CD4-positive, alpha-beta T cell treated with Interferon gamma for 1 hour (primary cell): ENCODE measurements at regions not wholly inside any gene's neighbourhood (a gene's known extent, or its start where the extent isn't known, plus 50 kb on each side); places are given as distances from the start of the nearest gene placed in this dataset.
"Not testable (repeated sequence)": the region's sequence is repeated elsewhere in the genome, so short reads cannot be mapped to it uniquely, and the experiment has no call there.

Source experiments
- DNase-seq: peaks from one replicate; pipeline ENCODE4 v3.0.0-alpha.2; 2020

DNA sequence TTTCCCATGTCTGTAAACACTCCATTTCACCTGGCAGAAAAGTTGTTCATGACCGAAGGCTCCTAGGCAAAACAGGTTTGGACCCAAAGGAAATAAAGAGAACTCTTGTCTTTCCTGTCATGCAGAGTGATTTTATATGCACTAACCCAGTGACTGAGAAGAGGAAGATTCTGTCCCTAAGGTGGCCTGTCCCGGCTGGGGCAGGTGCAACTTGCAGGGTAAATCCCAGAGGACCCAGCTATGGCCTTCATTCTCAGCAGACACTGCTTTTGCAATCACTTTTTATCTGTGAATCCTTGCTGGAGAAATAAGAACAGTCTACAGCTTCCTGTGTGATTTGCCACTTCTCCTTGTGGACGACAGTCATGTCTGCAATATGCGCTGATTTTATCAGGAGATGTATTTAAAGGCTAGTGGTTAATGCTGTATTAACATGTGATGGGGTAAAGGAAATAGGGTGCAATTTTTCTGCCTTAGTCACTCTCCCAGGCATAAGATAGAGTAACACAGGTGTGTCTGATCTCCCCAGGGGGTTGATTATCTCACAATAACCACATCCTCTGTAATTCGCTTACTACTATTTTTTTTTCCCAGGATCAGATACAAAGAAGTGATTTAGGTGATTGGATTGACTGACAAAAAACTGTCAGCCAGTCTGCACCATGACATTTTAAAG lies 696.8 kb upstream of the SOX9 start:
- DNase-seq = no peak

DNA sequence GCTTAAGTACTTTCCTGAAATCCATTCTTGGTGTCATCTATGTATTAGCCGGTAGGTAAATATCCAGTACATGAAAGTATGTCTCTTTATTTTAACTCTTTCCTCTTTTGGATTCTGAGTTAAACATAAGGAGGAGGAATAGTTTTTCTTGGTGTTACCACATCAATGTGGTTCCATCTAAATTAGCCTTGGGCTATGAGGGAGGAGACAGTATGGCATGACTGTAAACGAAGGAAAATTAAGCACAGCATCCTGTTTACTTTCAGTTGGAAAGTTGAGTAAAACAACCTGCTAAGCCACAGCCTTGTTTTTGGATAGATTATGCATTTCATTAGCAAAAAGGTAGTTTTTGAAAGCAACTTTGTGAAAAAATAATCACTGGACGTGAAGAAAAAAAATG lies 693.0 kb upstream of the SOX9 start:
- DNase-seq = no peak

DNA sequence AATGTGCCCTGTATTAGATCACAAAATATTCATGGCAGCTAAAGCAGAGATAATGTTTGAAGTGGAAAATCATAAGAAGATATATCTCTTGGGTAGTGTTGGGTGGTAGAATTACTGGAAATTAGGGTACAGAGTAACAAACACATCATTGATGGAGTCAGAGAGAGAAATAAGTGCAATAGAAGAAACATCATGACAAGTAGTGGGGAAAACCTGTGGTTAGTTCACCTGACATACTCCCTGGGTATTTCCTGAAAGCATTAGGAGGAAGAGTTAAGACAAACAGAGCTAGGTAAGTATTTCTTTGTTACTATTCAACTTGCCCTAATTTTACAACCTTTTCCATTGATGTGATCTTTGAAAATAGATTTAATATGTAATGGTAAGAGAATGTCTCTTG lies 691.9 kb upstream of the SOX9 start:
- DNase-seq = no peak

DNA sequence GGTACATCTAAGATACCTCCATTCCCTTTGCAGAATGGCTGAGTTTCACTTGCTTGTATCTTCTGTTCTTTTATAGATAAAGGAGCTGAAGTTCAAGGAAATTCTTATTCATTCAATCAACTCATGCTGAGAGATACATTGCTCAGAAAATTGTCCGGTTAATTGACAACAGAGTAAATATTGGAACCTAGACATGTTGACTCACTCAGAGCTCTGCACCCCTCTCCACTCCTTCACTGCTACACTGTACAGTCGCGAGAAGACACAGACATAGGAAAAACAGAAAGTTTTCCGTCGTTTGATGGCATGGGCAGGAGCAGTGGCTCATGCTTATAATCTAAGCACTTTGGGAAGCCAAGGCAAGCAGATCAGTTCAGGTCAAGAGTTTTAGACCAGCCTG lies 690.5 kb upstream of the SOX9 start:
- no peak for DNase-seq

DNA sequence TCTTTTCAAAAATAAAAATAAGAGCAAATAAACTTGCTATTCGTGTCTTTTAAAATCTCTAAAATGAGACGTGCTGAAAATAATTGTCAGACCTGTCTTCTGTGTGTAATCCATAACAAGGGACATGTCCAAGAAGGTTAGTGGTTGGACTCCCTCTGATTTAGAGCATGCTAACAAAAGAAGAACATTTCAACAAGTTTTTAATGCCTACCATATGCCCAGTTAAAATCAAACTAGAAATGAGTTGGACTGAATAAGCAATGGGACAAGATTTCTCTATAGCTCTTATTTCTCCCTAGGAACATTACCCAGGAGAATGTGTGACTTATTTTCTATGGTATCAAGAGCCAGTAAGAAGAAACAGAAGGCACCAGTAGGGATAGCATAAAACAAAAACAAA lies 689.7 kb upstream of the SOX9 start:
- no peak for DNase-seq

DNA sequence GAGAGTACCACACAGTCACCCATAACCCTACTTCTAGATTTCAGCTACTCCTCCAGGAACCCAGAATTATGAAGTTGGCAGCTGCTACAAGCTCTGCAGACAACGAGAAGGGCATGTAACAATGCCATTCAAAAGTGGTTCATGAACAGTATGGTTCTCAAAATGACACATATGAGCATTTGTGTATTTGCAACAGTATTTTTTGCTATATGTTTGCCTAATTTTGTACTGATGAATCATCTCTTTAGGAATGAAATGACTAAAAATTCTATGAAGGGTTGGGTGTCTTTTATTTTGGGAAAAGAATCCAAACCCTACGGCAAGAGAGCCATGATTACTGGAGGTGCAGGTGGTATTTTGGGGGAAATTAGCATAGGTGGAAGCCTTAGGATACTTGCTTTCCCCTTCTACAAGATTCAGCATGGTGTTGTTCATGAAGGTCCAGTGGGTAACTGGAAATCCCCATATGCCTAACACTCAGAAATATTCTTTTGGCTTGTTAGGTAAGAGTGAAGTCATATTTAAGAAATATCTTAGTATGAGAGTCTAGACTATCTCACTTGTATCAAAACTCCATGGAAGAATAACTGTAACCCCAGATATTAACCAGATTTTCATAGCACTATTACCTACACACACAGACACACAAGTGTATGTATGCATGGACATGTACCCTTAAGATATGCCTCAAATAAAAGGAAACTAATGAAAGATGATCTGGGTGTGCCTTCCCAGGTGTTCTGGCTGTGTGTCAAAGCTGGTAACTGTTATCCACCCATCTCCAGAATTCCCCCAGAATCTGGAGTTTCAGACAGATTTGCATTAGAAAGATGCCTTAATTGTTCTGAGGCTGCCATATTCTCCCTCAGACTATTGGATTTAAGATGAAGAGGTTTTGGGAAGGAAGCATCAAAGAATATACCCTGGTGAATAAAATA lies 688.2 kb upstream of the SOX9 start:
- DNase-seq = no peak

DNA sequence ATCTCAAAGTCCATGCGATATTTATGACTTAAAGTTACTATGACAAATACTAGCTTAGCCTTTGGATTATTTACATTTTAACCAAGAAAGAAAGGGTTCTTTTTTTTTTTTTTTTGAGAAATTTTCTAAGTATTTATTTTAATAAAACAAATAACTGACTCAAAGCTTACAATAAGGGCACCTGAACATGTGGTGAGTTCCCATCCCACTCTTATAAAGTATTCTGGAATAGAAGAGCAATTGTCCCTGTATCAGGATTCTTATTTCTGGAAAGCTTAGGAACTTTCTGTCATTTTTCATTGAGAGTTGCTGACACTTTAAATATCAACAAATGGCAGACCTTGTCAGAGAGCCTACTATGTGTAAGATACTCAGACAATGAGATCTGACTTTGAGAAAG lies 686.1 kb upstream of the SOX9 start:
- no peak for DNase-seq

DNA sequence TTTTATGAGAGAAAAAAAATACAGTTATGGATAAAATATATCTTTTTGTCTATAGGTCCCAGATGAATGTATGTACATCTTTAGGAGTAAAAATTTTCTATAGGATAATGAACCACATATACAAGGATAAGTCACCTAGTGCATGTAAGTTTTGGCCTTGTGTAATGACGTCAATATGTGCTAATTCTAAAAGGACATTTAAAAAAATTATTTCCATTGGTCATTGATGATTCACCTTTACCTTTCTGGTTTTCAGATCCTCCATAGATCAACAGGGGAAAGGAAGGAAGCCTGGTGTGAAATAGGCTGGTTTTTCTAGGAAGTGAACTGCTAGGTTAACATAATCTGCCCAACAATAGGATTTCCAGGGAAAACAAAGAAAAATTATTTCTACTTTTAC lies 684.3 kb upstream of the SOX9 start:
- DNase-seq = no peak

DNA sequence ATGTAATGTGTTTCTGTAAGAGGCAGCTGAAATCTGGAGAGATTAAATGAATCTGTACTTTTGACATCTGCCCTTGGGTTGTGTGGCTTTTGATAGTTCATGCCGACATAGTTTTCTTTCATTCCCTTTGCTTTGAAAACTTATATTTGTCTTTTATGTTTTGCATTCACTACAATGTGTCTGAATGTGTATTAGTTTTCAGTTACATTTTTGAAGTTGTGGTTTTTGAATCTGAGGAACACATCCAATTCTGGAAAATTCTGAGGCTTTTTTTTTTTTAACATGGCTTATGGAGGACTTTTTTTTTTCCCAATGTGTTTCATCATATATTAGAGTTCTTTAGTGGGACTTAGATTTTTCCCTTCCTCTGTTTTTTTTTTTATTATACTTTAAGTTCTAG lies 683.7 kb upstream of the SOX9 start:
- no peak for DNase-seq

DNA sequence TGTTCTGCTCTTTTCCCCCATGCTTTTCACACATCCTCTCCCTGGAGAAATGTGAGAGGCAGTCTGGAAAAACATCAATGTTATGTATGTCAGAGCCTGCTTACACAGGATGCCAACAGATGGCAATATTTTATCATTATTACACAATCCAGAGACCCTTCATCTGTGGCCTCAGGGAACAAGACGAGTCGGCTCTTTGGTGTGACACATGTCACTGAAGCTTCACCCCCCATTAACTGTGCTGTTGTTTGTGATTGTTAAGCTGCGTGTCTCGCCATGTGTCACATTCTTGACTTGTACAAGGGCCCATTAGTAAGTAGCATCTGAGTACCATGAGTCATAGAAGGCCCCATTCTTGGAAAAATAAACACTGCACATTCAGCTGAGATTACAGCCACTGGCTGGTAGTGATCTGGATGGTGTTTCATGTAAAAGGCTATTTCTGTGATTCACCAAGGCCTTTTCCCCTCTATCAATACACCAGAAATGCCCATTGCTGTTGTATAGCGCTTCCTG lies 682.1 kb upstream of the SOX9 start:
- no peak for DNase-seq

DNA sequence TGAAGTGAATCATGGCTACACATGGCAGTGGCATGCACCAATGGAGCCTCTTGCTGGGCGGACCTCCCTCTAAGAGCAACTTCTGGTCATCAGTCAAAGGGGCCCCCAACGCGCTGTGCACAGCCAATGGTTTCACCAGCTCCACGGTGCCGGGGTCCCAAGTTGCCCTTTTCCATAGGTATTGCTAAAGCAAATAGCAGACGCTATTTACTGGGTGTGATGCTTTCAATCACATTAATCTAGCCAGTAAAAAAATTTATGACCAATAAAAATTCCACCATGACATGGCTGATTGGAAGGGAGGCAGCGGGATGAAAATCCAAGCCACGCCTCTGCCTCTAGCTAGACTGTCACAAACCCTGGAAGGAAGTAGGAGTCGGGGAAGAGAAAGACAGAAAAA lies 680.3 kb upstream of the SOX9 start:
- DNase-seq = no peak

DNA sequence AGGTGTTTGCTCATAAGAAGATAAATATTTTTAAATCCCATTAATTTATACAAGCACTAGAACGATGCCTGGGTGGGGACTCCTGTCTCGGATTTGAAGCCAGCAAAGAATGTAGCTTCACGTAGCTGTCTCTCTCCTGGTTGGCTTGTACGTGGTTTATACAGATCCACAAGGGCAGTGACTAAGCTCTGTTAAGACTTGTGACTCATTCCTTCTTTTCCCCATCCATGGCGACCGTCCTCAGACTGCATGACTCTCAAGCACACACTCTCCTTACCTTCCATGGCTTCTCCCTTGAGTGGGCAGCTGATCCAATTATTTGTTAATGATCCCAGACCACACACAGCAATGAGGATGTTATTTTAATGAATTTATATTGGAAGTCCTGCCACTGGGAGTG lies 679.7 kb upstream of the SOX9 start:
- no peak for DNase-seq

DNA sequence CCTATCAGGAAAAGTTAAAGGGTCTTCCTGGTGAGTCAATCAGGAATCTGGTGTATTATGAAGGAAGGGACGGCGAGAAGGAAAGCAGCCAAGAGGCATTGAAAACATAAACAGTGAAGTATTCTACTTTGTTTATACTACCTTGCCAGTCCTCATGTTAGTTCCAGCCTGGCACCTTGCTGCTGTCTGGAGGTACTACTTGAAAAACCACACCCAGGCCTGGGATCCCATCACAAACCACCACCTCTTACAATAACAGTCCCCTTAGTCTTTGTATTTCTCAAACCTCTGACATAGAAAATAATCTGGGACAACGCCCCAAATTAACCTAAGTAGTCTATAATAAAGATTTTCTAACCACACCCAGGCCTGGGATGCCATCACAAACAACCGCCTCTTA lies 676.7 kb upstream of the SOX9 start:
- no peak for DNase-seq

DNA sequence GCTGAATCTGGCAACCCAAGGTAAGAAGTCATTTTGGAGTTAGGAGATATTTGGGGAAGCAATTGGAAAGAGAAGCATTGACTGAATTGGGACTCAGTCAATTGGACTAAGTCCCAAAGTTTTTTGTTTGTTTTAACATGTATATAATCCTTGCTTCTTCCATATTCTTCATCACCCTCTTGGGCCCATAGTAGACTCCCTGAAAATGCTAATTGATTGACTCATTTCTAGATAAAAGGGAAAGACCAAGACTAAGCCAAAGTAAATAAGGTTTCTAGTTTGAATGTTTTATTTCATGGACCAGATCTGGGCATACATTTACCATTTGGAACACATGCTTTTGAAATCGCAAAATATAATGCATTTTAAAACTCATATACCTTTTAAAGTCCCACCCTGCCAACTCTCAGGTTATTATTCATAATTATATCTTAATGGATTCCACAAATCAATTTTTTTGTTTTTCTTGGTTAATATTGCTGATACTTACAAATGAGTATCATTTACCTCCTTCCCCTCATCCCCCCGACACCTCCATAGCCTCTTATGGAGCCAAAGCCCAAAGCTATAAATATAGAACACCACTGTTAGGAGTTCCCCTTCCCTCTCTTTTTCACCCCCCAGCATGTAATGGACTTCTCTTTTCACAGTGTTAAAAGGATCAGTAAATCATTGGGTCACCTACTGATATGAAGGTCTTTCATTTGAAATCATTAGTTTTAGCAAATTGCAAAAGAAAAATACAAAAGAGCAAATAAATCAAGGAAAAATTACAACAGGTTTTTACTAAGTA lies 674.0 kb upstream of the SOX9 start:
- DNase-seq = no peak

DNA sequence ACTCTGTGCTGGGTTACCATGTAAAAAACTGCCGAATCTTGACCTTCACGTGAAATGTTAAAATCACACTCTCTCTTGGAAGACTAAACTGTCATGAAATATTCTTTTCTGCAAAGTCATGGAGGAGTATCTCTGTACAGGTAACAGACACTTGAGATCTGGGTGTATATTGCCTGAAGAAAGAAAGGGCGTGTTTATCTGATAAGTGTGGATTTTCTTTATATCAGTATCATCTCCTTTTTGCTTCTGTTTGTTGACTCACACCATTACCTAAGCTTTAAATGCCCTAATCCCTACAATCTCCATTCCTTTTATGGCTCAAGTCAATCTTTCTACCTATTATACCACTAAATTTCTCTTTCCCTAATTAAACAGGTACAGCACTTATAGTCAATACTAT lies 673.2 kb upstream of the SOX9 start:
- no peak for DNase-seq

DNA sequence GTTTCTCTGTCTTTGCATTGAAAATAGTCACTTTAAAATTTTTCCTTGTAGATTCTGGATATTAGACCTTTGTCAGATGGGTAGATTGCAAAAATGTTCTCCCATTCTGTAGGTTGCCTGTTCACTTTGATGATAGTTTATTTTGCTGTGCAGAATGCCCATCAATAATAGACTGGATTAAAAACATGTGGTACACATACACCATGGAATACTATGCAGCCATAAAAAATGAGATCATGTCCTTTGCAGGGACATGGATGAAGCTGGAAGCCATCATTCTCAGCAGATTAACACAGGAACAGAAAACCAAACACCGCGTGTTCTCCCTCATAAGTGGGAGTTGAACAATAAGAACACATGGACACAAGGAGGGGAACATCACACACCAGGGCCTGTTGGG lies 670.2 kb upstream of the SOX9 start:
- DNase-seq = not testable (repeated sequence)

DNA sequence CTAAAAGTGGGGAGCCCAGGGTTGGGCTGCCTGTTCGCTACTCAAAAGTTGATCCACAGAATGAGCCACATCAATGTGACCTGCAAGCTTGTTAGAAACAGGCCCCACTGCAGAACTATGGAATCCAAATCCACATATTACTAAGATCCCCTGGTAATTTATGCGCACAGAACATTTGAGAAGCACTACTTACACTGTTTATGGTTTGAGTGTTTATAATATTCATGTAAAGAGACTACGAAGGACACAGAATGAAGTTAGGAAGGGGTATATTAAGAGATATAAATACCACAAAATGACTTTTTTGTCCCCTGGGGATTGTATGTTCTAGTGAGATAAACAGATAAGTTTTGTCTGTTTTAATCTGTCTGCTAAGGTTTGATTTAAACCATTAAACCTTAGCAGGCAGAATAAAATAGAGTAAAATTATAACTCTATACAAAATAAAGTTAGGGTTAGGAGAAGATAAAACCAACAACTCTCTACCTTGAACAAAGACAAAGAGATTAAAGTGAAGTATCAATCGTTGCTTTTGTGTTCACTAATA lies 666.9 kb upstream of the SOX9 start:
- no peak for DNase-seq

DNA sequence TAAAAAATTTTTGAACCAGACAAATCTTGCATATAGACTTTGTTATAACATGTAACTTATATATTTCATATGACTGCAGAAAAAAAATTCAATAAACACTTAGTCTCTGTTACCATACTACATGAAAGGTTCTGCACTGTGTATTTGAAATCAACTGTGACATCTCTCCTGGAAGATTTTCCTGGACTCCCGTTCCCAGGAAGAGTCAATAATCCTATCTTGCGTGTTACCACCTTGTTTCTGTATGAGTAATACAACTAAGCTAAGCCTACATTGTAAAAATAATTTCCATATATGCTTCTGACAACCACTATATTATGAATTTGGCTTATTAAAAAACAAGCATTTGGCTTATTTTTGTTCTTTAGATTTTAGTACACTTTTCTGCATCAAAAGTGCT lies 665.6 kb upstream of the SOX9 start:
- no peak for DNase-seq

DNA sequence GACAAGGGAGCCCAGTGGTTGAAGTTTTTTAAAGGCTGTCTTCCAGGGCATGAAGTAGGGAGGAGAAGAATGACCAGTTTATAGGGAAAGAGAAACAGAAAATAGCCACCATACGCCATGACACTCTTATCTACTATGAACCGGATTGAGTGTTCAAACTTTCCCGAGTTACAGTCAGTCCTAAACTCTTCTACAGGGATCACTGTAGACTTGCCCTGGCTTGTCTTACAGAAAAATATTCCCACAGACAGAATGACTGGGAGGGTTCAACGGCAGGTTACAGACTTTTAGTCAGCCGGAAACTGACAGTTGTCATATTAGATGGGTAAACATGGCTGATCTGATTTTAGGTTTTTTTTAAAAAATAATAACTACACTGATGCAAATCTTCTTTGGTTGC lies 662.5 kb upstream of the SOX9 start:
- DNase-seq = no peak

DNA sequence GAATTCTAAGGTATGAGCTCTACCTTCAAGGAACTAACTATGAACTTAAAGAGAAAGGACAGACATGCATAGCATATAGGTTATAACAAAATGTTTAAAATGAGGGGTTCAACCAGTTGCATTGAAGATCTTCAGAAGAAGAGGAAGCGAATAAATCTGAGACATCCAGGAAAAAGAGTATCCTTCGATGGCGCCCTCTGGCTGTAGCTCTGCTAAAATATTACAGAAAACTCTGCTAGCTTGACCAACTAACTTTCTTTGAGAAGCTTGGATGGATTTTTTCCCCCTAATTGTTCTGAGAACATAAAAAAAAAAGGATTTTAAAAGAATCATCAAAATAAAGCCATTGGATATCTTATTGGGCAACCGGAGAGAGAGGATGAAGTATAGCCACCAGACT lies 659.9 kb upstream of the SOX9 start:
- DNase-seq = no peak

DNA sequence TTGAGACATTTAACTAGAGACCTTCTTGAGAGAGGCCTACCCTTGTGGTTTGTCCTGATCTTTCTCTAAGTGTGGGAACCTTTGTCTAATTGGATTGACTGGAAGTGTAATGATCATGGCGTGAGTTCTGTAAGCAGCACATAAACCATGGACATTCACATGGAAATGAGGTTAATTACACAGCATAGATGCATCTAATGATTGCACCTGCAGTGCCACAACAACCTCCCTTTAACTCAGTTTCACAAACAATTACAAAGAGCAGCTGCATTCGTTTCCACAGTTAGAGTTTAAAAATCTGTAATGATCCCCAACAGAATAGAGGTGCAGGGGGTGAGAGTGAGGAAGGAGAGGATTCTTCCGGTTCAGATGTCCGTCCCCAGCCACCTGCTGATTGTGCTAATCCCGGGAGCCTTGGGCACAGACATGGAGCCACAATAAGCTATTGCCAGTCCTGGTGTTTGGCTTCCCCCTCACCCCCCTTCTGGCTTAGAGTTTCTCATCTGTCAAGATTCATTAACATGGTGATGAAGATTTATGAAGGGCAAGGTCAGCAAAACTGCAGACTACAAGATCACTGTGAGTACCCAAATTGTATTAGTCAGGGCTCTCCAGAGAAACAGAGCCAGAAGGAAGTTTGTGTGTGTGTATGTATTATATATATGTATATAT lies 659.2 kb upstream of the SOX9 start:
- no peak for DNase-seq

DNA sequence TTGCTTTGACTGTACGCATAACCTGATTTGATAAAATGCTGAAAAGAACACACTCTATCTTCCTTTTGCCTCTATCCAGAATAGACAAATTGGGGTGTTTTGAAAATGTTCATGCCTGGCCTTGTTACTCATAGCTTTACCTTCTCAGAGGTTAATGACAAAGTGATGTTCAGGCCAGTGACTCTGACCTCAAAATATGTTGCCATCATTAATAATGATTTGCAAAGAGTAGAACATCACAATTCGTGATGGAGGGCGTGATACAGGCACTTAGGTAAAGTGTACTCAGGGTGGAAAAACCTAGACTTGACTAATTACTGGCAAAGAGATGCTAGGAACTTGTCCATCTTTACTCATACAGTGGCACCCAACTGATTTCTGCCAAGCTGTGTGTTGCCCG lies 656.6 kb upstream of the SOX9 start:
- no peak for DNase-seq

DNA sequence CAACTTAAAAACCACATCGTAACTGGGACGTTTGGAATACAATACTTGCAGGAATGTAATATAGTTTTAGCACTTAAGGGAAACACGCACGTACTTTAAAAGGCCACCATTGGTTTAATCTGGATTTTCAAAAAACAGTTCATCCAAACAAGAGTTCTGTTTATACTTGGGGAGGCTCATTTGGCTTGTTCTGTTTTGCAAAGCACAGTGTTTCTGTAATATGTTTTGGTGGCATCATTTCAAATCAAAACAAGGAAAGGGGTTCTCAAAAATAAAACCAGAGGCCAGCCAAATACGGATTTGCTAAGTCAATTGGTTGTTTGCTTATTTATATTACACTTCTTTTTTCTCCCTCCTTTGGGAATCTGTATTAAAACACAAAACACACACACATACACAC lies 656.1 kb upstream of the SOX9 start:
- no peak for DNase-seq
